ENCODE measurements at regions not wholly inside any gene's neighbourhood (a gene's known extent, or its start where the extent isn't known, plus 50 kb on each side); places are given as distances from the start of the nearest gene placed in this dataset.
"Not testable (repeated sequence)": the region's sequence is repeated elsewhere in the genome, so short reads cannot be mapped to it uniquely, and the experiment has no call there.

DNA sequence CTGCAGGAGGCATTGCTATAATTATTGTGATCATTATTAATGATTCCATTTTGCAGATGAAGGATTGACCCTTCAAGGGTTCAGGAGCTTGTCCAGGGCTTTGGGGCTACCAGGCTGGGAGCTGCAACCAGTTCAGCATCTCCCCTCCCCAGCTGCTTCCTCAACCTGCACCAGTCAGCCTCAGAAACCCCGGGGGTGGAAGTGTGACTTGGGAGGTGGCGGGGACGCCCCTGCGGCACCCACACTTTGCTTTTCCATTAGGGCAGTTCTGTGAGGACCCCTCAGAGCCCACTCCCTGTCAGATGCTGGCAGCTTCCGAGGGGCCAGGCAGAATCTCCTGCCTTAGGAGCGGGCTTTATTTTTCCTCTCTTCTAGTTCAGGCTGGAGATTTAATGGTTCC lies 85.6 kb downstream of the OLFM1 start:
- DNase-seq: no peak

DNA sequence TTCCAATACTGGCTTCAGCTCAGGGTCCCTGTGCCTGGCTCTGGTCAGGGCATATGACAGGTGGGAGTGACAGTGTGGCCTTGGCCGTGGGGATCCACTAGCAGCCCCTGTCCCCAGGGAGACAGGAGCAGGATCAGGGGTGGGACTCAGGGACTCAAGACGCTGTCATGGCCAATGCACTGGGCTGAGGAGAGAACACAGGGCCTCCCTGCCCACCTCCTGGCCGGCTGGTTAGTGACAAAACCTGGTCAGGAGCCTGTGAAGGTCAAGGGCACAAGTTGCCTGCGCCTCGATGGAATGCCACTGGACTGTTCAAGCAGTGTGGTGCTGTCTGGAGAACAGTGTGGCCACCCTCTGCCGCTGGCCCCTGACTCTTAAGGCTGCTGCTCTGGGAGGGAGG lies 86.8 kb downstream of the OLFM1 start:
- DNase-seq: no peak

DNA sequence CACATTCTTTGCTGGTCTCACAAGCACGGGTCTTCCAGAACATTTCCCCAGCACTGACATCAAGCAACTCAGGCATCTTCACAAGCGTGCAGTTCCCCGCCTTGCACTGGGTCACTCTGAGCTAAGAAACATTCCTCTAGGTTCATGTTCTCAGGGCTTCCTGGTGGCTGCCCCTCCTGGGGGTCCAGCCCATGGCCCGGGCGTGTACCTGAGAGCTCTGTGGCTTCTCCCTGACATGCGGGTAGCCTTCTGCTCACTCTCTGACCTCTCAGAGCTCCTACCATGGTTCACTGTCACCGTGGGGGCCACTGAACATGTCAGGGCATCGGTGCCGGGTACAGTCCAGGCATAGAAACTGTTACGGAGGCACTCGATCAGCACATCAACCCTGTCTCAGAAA lies 87.5 kb downstream of the OLFM1 start:
- DNase-seq: no peak

DNA sequence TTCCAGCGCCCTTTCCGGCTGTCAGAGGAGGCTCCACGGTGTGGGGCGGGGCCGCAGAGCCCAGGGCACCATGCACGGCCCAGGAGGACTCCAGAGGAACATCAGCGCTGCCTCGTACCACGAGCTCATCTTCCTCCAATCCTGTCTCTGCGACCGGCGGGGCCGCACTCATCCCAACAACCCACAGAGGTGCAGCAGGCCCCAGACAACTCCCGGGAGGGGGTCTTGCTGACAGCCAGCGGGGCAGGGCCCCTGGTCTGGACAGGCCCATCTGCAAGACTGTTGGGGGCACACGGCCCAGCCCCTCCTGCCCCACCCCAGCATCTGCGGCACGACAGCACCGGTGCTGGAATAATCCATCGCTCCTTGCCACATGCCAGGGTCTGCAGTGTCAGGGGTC lies 88.8 kb downstream of the OLFM1 start:
- DNase-seq: no peak

DNA sequence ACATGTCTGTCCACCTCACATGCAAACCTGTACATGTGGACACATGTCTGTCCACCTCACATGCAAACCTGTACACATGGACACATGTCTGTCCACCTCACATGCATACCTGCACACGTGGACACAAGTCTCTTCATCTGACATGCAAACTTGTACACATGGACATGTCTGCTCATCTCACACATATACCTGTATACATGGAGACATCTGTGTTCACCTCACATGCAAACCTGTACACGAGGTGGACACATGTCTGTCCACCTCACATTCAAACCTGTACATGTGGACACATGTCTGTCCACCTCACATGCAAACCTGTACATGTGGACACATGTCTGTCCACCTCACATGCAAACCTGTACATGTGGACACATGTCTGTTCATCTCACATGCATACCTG lies 90.1 kb downstream of the OLFM1 start:
- not testable (repeated sequence) for DNase-seq

DNA sequence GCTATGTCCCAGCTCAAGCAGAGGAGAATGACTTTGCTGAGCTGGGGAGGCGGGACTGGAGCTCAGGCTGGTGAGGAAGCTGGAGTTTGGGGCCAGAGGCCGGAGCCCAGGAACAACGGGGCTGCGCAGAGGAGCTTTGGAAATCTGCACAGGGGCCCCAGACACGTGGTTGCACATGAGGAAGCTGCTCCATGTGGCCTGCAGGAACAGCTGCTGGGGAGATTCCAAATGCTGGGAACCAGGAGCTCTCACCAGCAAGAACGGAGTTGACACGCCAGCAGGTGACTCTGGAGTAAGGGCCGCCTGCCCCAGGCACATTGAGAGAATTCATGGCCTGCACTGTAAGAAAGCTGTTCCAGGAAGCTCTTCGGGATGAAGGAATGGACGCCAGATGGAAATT lies 91.0 kb downstream of the OLFM1 start:
- DNase-seq: no peak

DNA sequence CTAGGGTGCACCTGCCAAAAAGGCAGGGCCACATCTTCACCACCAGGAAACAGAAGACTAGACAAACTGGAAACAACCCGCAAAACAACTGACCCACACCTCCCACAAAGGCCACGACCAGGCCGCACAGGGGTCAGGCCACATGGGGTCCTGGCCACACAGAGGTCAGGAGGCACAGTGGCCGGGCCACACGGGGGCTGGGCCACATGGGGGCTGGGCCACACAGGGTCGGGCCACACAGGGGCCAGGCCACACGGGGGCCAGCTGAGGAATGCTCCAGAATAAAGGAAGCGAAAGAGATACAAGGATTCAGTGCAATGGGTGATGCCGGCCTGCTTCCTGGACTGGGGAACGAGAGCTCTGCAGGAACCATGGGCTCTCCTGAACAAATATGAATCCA lies 91.6 kb downstream of the OLFM1 start:
- no peak for DNase-seq

DNA sequence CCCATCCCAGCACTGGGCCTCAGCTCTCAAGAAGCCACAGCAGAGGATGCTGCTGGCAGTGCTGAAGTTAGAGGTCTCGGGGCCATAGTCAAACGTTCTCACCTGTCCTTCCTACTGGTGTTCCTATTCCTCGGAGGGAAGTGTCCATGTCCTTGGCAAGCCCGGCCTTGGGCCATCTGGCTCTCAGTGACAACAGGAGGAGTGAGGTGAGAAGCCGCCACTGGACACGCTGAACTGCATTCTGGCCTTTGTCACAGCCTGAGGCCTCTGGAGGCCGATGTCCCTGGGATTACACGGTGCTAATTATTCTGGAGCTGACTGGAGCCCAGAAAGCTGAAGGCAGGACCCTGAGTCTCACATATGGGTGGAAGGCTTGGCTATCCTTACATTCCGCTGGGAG lies 92.5 kb downstream of the OLFM1 start:
- no peak for DNase-seq

DNA sequence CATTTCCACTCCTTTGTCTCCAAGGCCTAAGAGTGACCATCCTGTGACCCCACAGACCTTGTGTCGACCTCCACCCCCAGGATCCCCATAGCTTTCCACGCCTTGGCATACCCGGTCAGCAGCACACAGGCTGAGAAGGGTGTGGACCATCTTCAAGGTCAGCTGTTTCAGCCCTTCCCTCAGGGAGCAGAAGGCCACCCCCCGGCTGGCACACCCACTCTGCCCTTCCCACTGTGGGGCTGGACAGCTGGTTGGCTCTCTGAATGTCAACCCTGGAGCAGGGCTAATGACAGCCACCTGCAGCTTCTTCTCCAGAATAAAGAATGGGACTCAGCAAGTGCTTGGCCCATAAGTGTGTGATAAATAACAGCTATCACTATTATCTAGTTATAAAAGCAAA lies 93.1 kb downstream of the OLFM1 start:
- DNase-seq: no peak

DNA sequence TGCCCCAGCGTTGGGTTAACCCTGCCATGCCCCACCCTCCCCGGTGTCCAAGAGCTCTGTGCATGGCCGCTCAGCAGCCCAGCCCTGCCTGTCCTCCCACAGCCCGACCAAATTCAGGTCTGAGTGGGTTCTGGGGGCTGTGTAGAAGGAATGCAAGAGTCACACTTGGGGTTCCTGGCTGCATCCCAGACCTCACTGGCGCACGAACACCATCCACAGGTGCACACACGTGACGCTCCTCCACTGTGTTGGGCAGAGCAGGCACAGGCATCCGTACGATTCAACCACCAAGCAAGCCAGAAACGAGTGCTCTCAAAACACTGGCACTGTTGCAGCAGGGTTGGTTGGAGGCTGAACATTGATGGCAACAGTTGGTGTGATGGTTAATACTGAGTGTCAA lies 93.9 kb downstream of the OLFM1 start:
- no peak for DNase-seq

DNA sequence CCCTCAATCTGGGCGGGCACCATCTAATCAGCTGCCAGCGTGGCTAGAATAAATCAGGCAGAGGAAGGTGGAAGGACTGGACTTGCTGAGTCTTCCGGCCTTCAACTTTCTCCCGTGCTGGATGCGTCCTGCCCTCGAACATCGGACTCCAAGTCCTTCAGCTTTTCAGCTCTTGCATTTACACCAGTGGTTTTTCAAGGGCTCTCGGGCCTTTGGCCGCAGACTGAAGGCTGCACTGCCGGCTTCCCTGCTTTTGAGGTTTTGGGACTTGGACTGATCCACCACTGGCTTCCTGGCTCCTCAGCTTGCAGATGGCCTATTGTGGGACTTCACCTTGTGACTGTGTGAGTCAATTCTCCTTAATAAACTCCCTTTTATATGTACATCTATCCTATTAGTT lies 94.4 kb downstream of the OLFM1 start:
- not testable (repeated sequence) for DNase-seq

DNA sequence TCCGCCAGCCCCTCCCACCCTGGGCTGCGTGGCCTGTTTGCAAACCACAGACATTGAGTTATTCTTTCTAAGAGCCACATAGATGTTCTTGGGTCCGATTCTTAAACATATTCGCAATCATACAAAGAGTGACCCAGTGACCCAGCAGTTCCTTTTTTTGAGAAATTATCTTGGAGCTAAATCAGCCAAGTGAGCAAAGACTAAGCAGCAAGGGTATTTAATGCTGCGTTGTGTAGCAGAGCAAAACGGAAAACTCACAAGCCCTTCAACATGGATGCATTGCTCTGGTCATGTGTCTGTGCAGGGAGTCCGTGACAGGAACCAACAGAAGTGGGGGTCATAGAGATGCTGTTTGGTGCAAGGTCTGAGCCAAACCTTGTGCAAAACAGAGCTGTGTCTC lies 95.6 kb downstream of the OLFM1 start:
- no peak for DNase-seq

DNA sequence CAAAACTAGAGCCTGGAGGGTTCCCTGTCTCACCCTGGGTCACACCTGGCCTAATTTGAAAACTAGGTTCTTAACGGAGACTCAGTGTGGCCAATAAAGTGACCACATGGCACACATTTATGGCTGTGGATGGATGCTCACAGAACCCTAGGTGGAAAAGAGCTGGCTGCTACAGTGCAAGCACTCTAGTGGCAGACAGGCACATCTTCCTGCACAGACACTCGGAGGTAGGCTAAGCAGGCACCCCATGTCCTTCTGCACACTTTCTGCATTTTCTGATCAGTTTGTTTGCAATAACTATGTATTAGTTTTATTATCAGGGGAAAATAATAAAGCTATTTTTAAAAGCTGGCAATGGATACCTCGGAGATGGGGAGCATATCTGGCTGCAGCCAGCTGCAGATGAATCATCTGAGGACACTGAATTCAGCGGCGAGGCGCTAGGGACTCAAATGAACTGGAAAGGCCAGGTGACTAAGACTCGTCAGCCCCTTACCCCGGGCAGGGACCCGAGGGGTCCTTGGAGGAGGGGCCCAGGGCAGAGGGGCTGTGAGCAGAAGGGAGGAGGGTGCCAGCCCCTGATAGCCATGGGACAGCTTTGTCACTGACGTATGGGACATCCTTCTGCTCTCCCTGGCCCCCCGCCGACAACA lies 96.2 kb downstream of the OLFM1 start:
- DNase-seq: no peak

DNA sequence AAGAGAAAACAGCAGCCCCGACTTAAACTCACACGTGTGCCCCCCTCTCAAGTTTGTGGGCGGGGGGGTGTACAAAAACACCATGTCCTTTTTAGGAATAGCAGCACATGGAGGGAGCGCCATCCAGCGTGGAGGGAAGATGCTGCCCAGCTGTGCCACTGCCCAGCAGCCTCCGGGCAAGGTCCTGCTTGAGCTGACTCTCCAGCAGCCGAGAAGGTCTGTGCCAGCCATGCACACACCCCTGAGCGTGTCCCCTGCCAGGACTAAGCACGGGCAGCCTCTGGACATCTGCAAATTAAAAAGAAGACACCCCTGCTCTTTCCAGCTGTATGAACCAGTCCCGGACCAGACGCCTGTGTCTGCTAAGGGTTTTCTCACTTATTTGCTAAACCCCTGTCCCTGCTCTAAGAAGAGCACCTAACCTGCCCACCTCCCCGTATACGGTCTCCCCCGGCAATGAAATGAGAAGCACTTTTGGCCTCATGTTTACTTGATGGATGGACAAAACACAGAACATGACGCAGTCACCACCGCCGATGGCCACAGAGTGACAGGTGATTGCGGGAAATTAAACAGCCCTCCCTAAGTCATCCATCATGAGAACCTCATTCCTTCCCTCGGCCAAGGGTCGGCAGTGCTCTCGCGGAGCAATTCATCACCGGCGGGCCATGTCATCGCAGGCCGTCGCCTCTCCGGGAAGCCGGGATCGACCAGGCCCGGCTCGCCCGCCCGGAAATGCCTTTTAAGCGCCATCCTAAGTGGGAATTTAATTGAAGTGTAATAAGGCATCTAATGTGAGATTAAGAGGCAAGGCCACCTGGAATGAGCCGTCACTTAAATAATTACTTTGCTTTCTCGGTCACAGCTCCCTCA lies 96.9 kb downstream of the OLFM1 start:
- DNase-seq: no peak

DNA sequence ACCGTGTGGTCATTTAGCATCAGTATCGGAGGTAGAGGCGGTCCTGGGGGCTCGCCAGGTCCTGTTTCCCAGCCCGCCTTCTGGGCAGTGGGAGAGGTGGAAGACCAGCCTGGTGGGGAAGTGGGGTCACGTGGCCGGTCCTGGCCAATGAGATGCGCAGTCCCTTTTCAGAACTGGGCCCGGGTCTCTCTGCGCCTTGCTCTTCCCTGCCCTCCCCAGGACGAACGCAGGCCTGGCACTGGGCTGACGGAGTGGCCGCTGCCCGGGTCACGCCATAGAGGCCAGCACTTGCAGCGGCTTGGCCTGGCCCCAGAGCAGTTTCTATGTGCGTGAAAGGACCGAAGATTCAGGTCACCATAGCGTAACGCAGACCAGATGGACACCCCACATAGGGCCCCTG lies 97.6 kb downstream of the OLFM1 start:
- DNase-seq: no peak

DNA sequence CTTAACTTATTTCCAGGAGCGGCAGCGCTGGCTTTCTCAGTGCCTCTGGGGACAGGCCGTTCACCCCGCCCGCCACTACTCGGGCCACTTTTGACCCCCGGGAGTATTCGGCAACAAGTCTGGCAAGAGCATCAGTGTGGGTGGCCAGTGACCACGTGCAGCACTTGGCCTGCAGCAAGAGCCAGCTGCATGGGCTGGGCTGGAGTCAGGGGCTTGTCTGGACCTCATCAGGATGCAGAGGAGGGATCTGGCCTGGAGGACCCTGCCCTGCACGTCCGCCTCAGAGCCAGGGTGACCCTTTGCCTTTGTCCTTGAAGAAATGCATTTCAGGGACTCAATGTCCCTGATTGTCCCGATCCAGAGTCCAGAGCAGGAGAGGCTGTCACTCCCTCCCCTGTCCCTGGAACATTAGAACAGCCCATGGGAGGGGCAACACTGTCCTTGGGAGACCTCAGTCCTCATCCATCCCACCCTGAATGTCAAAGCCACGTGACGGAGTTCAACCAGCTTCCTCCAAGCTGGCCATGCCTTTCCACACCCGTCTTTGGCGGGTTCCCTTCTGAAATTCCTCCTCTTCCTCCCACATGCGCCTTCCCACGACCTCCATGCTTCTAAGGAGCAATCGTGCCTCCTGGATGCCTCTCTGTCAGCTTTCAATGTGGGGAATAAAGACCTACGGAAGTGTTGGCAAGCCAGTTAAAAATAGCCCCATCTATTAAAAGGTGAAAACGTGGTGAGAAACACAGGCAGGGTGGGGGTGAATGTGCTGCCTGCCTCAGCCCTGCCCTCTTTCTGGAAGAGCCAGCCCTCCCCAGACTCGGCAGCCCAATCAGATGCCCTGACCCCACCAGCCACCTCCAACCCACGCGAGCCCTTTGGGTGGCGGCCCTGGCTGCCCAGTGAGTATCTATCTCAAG lies 99.0 kb downstream of the OLFM1 start:
- no peak for DNase-seq

DNA sequence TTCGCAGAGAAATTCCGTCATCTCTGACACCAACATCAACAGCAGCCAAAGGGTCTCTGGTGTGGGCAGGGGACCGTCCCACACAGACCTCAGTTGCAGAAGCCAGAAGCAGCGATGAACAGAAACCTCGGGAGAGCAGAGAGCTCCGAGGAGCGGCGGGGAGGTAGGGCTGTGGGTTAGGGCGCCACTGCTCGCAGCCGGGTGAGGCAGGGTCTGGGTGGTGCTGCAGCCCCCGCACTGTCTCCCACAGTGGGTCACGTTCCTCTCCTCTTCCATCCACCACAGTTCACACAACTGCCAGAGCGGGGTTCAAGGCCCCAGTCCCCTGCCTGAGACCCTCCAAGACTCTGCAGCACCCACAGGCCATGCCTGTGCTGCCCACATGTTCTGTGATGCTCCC lies 99.9 kb downstream of the OLFM1 start:
- DNase-seq: no peak

DNA sequence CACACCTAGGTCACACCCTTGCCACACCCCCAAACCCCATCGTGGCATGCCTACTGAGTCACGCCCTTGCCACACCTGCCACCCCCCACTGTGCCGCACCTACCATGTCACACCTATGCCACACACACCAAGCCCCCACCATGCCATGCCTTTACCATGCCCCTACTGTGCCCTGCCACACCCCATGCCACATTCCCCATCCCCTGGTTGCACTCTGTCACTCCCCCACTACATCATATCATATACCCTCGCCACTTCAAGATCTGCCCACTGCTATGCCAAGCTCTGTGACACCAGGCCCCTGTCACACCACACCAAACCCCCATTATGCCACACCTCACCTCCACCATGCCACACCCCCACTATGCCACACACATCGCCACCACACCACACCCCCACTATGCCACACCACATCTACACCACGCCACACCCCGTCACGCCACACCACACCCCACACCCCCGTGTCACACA lies 101.2 kb downstream of the OLFM1 start:
- no peak for DNase-seq

DNA sequence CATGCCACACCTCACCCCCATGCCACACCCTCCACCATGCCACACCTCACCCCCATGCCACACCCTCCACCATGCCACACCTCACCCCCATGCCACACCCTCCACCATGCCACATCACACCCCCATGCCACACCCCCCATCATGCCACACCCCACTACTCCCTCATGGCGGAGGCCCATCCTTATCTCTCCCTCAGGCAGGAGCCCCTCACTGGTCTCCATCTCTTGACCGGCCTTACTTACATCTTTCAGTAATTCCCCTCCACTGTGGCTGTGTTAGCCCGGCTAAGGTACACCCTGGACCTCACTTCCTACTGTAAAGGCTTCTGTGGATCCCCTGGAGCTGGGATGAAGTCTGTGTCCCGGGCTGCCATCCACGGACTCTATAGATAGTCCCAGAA lies 102.0 kb downstream of the OLFM1 start:
- no peak for DNase-seq

DNA sequence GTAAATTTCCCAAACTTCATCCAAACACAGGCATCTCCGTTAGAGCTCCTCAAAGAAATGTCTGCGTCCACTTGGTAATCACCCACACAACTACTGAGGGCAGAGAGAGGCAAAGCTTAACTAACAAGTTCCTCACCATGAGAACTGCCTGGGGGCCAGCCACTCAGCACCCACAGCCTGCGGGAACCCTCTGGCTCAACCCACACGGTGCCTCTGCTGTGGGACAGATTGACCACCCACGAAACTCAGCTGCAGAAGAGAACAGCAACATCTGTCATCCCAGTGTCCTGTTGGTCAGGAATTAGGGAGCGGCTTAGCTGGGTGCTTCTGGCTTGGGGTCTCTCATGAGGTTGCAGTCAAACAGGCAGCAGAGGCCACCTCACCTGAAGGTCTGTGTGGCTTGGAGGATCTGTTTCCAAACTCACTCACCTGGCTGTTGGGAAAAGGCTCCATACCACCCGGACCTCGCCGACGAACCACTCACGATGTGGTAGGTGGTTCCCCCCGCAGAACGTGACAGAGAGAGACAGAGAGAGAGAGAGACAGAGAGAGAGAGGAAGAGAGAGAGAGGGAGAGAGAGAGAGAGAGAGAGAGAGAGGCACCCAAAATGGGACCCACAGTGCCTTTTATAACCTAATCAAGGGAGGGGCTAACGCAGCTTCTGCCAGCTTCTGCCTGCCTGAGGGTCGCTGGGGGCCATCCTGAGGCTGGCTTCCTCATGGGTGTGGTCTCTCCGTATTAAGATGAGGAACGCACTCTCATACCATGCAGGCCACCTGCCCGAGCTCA lies 103.5 kb downstream of the OLFM1 start:
- DNase-seq: no peak

DNA sequence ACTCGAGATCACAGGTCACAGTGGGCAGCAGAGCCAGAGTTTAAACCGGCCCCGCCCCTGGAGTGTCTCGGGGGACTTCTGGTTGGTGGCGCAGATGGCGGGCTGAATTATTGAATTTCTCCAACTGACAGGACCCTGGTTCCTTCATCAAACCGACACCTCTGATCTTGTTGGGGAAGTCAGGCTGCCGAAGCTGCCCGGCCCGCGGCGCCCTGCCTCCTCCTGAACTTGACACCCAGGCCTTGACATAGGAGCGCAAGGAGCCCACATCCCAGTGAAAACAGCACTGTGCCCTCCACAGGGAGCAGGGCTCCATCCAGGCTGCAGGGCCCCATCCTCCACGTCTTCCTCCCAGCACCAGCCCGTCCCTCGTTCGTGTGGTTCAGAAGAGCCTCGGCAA lies 105.2 kb downstream of the OLFM1 start:
- no peak for DNase-seq

DNA sequence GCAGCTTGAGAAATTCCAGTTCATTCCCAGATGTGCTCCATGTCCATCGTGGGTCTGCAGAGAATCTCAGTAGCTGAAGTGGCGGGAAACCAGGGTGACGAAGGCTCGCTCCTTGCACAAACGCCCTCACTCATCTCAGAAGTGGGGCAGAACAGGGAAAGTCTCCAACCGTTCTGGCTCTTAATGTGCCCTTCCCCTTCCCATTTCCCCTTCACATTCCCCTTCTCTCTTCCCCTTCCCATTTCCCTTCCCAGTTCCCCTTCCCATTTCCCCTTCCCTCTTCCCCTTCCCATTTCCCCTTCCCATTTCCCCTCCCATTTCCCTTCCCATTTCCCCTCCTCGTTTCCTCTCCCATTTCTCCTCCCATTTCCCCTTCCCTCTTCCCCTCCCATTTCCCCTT lies 108.5 kb downstream of the OLFM1 start:
- not testable (repeated sequence) for DNase-seq

DNA sequence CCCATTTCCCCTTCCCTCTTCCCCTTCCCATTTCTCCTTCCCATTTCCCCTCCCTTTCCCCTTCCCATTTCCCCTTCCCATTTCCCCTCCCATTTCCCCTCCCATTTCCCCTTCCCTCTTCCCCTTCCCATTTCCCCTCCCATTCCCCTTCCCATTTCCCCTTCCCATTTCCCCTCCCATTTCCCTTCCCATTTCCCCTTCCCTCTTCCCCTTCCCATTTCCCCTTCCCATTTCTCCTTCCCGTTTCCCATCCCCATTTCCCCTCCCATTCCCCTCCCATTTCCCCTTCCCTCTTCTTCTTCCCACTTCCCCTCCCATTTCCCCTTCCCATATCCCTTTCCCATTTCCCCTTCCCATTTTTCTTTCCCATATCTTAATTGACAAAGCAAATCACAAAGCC lies 109.0 kb downstream of the OLFM1 start:
- DNase-seq: no peak
